ENCODE measurements at regions not wholly inside any gene's neighbourhood (a gene's known extent, or its start where the extent isn't known, plus 50 kb on each side); places are given as distances from the start of the nearest gene placed in this dataset.
"Not testable (repeated sequence)": the region's sequence is repeated elsewhere in the genome, so short reads cannot be mapped to it uniquely, and the experiment has no call there.

GRCh38 chr10:33956322-33956721 is 621.9 kb upstream of the NRP1 start:
- DNase-seq (ENCODE audit: low read depth): not testable (repeated sequence)

GRCh38 chr10:33955676-33956075 is 621.2 kb upstream of the NRP1 start:
- no peak for DNase-seq (ENCODE audit: low read depth)

- no peak for DNase-seq (ENCODE audit: low read depth)
Measured at GRCh38 chr10:33952692-33953360, 618.4 kb upstream of the NRP1 start.

- no peak for DNase-seq (ENCODE audit: low read depth)
Measured at GRCh38 chr10:33950206-33950605, 615.7 kb upstream of the NRP1 start.

- DNase-seq (ENCODE audit: low read depth): no peak
Measured at GRCh38 chr10:33947544-33947943, 613.1 kb upstream of the NRP1 start.

GRCh38 chr10:33945051-33945450 is 610.6 kb upstream of the NRP1 start:
- no peak for DNase-seq (ENCODE audit: low read depth)

- no peak for DNase-seq (ENCODE audit: low read depth)
Measured at GRCh38 chr10:33942508-33942907, 608.0 kb upstream of the NRP1 start.

- DNase-seq (ENCODE audit: low read depth): no peak
Measured at GRCh38 chr10:33939892-33940291, 605.4 kb upstream of the NRP1 start.

- no peak for DNase-seq (ENCODE audit: low read depth)
Measured at GRCh38 chr10:33939410-33939809, 604.9 kb upstream of the NRP1 start.

GRCh38 chr10:33938001-33938400 is 603.5 kb upstream of the NRP1 start:
- no peak for DNase-seq (ENCODE audit: low read depth)

- DNase-seq (ENCODE audit: low read depth): no peak
Measured at GRCh38 chr10:33937036-33937730, 602.7 kb upstream of the NRP1 start.

GRCh38 chr10:33935350-33935749 is 600.9 kb upstream of the NRP1 start:
- DNase-seq (ENCODE audit: low read depth): no peak

- DNase-seq (ENCODE audit: low read depth): no peak
Measured at GRCh38 chr10:33930079-33930478, 595.6 kb upstream of the NRP1 start.

GRCh38 chr10:33927347-33927746 is 592.9 kb upstream of the NRP1 start:
- DNase-seq (ENCODE audit: low read depth): peak; percentile 0

GRCh38 chr10:33921970-33922605 is 587.6 kb upstream of the NRP1 start:
- DNase-seq (ENCODE audit: low read depth): no peak

GRCh38 chr10:33920351-33920750 is 585.9 kb upstream of the NRP1 start:
- no peak for DNase-seq (ENCODE audit: low read depth)

- no peak for DNase-seq (ENCODE audit: low read depth)
Measured at GRCh38 chr10:33919244-33919643, 584.8 kb upstream of the NRP1 start.

- no peak for DNase-seq (ENCODE audit: low read depth)
Measured at GRCh38 chr10:33917069-33917780, 582.8 kb upstream of the NRP1 start.

- no peak for DNase-seq (ENCODE audit: low read depth)
Measured at GRCh38 chr10:33914746-33915145, 580.3 kb upstream of the NRP1 start.

GRCh38 chr10:33913194-33913593 is 578.7 kb upstream of the NRP1 start:
- no peak for DNase-seq (ENCODE audit: low read depth)

- not testable (repeated sequence) for DNase-seq (ENCODE audit: low read depth)
Measured at GRCh38 chr10:33909476-33909875, 575.0 kb upstream of the NRP1 start.

GRCh38 chr10:33901166-33901565 is 566.7 kb upstream of the NRP1 start:
- DNase-seq (ENCODE audit: low read depth): no peak

GRCh38 chr10:33900596-33900995 is 566.1 kb upstream of the NRP1 start:
- no peak for DNase-seq (ENCODE audit: low read depth)
